HG02759 (cell line): ENCODE measurements at regions not wholly inside any gene's neighbourhood (a gene's known extent, or its start where the extent isn't known, plus 50 kb on each side); places are given as distances from the start of the nearest gene placed in this dataset.

Experiments used
- ATAC-seq: cut with Tn5 transposase; IDR thresholded peaks from one replicate; pipeline ENCODE4 v1.9.1; 2021; ENCODE audit warnings: mild to moderate bottlenecking, moderate library complexity; ENCODE audit not compliant: unreplicated experiment

- ATAC-seq = no peak
Observed at GRCh38 chr2:15834381-15835031, 105.8 kb upstream of the MYCN start.

- ATAC-seq = no peak
Observed at GRCh38 chr2:15835991-15836688, 104.2 kb upstream of the MYCN start.

- no peak for ATAC-seq
Observed at GRCh38 chr2:15836689-15837610, 103.4 kb upstream of the MYCN start.

GRCh38 chr2:15838481-15839090 is 101.8 kb upstream of the MYCN start:
- no peak for ATAC-seq

GRCh38 chr2:15839426-15840124 is 100.8 kb upstream of the MYCN start:
- ATAC-seq = no peak

- no peak for ATAC-seq
Observed at GRCh38 chr2:15840148-15840547, 100.2 kb upstream of the MYCN start.

GRCh38 chr2:15840969-15841368 is 99.4 kb upstream of the MYCN start:
- no peak for ATAC-seq

GRCh38 chr2:15841776-15842560 is 98.4 kb upstream of the MYCN start:
- no peak for ATAC-seq

- ATAC-seq = no peak
Observed at GRCh38 chr2:15842758-15843666, 97.3 kb upstream of the MYCN start.

GRCh38 chr2:15844211-15844801 is 96.0 kb upstream of the MYCN start:
- no peak for ATAC-seq

- no peak for ATAC-seq
Observed at GRCh38 chr2:15845294-15845693, 95.1 kb upstream of the MYCN start.

GRCh38 chr2:15845737-15846405 is 94.5 kb upstream of the MYCN start:
- ATAC-seq = no peak

- ATAC-seq = no peak
Observed at GRCh38 chr2:15846626-15847025, 93.7 kb upstream of the MYCN start.

- ATAC-seq = no peak
Observed at GRCh38 chr2:15850534-15850933, 89.8 kb upstream of the MYCN start.

GRCh38 chr2:15851076-15851693 is 89.2 kb upstream of the MYCN start:
- ATAC-seq = no peak

GRCh38 chr2:15852811-15853210 is 87.5 kb upstream of the MYCN start:
- no peak for ATAC-seq

GRCh38 chr2:15853903-15854302 is 86.4 kb upstream of the MYCN start:
- ATAC-seq = no peak
